Activated CD4-positive, alpha-beta T cell treated with anti-CD3 and anti-CD28 coated beads, Interleukin-2, amount 50 U/mL, for 48 hours (primary cell): ENCODE measurements at regions not wholly inside any gene's neighbourhood (a gene's known extent, or its start where the extent isn't known, plus 50 kb on each side); places are given as distances from the start of the nearest gene placed in this dataset.
"Not testable (repeated sequence)": the region's sequence is repeated elsewhere in the genome, so short reads cannot be mapped to it uniquely, and the experiment has no call there.

Experiments
- DNase-seq, 2 experiments: peaks; one replicate each; pipeline ENCODE4 v3.0.0-alpha.2; 2020

DNA sequence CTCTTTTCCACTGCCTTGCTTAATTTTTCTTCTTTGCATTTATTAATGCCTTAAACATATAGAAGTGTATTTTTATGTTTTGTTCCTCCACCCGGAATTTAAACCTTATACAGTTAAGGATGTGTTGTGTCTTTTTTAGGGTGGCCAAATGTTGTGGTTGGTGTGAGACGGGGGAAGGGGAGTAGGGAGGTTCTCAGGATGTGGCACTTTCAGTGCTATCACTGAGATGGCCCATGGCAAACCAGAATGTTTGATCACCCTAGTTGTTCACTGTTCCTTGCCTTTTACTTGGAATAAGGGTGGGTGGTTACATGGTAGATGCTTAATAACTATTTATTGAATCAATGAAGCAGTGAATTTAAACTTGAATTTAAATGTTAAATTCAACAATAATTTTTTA, 216.0 kb upstream of the SLITRK1 start:
- DNase-seq = no peak

DNA sequence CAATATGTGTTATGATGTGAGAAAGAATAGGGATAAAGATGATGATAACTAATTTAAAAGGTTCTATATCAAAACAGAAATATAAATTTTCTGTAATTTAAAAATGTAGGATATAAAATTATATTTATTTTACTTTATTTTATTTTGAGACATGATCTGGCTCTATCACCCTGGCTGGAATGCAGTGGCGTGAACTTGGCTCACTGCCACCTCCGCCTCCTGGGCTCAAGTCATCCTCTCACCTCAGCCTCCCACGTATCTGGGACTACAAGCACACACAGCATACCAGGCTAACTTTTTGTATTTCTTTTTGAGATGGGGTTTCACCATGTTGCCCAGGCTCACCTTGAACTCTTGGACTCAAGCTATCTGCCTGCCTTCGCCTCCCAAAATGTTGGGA, 214.9 kb upstream of the SLITRK1 start:
- DNase-seq = no peak

DNA sequence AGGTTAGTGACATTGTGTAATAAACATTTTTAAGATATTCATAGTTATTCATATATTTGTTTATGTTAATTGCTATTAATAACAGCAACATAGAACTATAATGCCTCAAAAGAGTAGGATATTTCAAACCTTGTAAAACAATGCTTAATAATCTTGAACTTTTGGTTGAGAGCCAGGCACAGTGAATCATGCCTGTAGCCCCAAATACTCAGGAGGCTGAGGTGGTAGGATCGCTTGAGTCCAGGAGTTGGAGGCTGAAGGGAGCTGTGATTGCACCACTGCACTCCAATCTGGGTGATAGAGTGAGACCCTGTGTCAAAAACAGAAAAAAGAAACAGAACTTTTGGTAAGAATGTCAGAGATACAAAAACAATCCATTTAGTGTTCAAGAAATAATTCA, 213.9 kb upstream of the SLITRK1 start:
- no peak for DNase-seq

DNA sequence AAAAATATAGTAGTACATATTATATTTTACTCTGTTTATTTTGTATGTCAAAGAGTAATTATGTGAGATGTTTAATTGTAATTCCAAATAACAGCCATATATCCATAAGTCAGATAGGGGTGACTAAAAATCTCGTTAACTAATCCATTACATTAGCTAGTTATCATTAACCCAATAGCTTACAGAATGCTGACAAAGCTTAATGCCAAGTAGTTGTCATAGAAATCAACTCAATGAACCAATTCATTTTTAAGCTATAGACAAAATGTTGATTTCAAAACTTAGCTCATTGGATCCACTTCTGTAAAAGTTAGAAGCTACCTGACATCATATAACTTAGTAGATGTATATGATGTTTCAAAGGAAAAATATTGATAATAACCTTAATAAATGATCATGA, 206.7 kb upstream of the SLITRK1 start:
- no peak for DNase-seq

DNA sequence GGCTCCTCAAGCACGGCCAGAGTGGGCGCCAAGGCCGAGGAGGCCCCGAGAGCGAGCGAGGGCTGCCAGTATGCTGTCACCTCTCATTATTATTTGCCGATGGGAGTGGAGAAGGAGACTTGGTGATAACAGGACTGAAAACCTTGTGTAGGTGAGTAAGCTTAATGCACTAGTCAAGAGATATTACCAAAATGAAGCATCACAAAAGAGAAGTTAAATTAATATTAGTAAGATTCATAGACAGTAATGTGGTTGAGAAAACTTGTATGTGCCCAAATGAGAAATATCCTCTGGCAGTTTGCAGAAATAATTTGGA, 204.5 kb upstream of the SLITRK1 start:
- DNase-seq = no peak

DNA sequence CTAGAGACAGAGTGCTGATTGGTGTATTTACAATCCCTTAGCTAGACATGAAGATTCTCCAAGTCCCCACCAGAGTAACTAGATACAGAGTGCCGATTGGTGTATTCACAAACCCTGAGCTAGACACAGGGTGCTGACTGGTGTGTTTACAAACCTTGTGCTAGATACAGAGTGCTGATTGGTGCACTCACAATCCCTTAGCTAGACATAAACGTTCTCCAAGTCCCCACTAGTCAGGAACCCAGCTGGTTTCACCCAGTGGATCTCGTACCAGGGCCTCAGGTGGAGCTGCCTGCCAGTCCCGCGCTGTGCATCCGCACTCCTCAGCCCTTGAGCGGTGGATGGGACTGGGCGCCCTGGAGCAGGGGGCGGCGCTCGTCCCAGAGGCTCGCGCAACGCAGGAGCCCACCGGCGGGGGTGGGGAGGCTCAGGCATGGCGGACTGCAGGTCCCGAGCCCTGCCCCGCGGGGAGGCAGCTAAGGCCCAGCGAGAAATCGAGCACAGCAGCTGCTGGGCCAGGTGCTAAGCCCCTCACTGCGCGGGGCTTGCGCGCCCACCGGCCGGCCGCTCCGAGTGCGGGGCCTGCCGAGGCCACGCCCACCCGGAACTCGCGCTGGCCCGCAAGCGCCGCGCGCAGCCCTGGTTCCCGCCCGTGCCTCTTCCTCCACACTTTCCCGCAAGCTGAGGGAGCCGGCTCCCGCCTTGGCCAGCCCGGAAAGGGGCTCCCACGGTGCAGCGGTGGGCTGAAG, 204.0 kb upstream of the SLITRK1 start:
- DNase-seq = not testable (repeated sequence)

DNA sequence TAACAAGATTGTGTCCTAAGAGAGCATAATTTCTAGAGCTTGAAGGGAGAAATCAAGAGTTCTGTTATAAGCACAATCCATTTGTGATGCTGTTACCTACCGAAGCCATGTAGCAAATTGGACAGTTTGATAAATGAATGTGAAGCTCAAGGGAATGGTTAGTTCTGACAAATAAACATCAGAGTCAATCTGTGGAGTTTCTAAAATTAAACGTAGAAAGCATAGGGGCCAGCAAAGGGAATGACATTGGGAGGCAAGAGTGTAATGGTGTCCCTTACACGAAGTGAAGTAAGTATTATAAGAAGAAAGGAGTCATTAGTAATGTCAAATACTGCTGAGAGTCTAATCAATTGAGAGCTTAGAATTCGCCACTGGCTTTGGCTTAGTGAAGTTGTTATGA, 200.2 kb upstream of the SLITRK1 start:
- DNase-seq = no peak

DNA sequence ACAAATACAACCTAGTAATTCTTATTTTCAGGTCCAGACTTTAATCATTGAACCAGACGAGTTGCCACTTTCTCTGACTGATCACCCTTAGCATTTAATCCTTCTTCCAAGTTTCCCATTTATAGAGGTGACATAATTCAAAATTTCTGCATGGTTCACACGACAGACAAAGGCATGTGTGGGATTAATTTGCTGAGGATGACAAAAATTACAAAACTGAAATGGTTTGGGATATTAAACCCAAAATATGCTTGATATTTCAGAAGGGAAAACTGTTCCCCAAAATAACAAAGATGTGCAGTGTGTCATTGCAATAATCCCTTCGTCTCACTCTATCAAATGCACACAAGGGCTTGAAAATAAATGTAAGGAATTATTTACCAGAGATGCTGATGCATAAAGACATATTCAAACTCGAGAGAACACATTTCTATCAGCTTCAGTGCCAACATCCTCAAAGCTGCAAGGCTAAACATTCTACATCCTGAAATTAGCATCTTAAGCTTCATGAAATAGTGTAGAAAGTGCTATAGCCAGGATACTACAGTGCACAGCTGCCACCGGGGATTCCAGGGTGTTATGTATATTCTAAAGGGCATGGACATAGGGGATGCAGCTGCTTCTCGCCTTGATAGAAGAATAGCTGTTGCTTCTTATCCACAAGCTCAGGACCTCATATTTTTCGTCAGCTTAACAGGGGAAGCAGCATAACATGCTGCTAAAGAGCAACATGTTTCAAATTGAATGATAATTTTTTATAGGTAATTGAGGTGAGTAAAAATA, 198.7 kb upstream of the SLITRK1 start:
- DNase-seq = no peak

DNA sequence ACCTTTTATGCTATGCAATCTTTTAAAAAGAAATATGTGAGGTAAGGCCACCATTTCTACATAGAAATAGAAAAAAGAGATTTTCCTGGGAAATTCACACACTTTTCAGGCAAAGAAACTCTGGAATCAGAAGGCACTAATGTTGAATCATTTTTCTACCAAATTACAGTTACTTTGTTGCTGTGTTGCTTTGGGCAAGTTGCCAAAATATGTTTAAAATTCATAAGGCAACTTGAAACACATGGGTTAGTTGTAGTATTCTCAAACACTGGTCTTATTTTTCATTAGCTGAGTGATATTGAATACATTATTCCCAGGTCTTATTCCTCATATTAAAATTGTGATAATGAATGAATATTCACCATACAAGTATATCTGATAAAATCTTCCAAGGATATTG, 195.0 kb upstream of the SLITRK1 start:
- DNase-seq = no peak

DNA sequence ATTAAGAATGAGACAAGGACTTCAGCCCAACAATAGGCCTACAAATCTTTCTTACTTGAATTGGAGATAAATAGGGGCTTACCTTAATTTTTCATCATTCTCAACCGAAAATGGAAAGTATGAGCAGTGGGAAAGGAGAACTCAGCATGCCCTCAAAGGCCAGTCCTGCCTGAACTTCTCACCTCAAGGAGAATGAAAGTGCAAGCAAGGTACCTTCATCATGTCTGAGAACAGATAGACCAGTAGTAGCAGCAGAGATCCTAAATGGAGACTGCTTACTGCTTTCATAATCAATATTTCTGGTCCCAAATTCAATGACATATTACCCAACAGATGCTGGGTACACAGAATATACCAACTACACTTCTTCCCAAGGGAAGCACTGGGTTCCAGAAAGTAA, 194.0 kb upstream of the SLITRK1 start:
- DNase-seq = no peak

DNA sequence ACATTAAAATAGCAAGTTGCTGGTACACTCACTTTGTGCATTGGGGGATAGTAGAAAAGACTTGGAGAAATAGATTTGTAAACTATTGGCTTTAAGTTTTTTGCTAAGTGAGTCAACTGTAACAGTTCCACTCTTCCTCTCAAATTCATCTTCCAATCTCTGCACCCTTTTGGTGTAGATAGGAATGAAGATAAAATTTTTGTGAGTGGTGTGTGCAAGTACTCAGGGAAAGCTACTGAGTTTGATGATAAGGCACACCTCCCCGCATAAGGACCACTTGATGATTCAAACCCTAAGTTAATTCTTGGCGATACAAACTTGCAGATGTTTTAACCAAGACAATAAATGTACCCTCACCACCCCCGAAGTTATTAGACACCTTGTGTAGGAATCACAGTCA, 168.3 kb upstream of the SLITRK1 start:
- no peak for DNase-seq

DNA sequence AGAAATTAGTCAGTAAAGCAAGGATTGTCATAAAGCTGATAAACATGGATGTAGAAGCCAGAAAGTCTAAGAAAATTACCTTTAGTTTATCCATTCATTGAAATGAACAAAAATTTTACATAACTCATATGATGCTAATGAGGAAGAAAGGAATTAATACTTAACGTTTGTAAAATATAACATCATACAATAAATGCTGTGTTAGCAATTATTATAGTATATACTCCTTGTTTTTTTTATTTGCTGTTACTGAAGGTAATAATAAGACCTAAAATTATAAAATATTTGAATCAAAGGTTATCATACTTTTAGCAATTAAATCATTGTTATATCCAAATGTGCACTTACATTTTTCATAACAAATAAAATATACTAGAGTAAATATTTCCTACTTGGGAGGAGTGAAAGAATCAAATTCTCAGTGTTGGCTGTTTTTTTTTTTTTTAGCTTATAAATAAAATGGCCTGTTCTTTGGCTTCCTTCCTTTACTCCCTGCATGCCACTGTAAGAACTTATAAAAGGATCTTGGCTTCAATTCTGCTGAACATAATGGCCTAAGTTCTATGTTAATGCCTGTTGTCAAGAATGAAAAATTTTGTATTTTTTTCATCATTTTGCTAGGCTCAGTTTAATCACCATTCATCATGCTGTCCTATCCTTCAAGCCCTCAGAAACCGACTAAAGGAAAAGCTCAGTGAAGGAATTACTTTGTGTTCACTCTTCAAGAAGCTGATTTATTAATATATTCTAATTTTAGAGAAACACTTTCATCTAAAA, 167.4 kb upstream of the SLITRK1 start:
- DNase-seq = no peak

DNA sequence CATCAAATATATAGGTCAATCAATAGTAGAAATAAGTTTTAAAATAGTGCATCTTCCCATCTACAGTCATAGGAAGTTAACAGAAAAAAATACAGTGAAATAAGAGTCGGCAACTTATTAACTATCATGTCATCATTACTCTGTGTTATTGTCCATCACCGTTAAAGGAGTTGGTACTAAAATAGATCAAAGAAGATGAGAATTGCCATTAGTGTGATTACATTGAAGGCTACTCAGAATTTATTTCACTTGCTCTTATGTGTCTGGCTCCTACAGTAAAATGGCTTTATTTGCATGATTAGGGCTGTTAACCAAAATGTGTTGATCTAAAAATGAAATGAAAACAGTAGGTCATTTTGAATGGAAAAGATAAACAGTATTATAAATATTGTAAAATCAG, 162.5 kb upstream of the SLITRK1 start:
- DNase-seq = no peak

DNA sequence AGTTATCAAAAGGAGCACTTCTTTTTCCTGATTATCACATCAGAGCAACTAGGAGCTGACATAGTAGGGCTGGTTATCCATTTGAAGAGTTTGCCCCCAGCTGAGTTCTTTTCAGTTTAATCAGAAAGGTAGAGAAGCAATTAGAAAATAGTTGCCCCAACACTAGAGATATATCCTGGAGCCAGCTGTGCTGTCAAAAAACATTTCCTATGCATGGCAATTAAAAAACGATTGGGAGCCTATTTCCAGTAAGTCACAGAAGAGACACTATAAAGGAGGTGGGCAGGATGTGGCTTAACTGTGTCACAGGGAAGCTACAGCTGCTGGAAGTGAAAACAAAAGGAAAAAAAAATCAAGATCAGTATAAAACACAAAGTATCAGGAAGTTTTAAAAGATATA, 155.7 kb upstream of the SLITRK1 start:
- no peak for DNase-seq

DNA sequence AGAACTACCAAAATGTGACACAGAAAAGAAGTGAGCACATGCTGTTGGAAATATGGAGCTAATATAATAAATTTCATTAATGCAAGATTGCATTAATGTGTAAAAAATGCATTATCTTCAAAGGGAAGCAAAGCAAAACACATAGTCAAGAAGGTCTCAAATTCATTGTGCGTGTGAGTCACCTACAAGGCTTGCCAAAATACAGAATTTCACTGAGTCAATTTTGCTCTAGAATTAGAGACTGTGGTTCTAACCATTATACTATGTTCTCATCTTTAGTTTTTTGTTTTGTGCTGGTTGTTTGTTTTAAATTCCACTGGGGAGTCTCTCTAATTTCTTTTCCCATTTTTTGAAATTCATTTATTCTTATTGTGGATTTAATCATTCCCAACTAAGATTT, 149.8 kb upstream of the SLITRK1 start:
- DNase-seq = no peak

DNA sequence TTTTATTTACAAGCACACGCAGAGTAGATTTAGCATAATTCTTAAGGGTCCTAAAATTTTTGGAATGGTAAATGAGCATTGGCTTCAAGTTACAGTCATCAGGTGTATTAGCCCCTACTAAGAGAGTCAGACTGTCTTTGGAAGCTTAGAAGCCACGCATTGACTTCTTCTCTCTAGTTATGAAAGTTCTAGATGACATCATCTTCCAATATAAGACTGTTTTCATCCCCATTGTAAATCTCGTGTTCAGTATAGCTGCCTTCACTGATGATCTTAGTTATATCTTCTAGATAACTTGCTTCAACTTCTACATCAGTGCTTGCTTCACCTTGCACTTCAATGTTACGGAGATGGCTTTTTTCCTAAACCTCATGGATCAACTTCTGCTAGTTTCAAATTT, 148.8 kb upstream of the SLITRK1 start:
- no peak for DNase-seq

DNA sequence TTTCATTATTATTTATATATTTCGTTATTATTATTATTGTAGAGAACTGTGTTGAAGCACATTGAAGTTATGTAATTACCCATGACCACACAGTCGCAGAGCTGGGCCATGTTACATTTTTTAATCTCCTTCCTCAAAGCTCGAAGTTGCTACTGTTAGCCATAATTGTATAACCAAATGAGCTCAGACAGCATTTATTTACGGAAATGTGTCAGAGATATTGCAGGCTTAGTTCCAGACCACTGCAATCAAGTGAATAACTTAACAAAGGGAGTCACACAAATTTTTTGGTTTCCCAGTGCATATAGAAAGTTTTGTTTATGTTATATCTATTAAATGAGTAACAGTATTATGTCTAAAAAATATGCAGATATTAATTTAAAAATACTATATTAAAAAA, 147.1 kb upstream of the SLITRK1 start:
- DNase-seq = no peak

DNA sequence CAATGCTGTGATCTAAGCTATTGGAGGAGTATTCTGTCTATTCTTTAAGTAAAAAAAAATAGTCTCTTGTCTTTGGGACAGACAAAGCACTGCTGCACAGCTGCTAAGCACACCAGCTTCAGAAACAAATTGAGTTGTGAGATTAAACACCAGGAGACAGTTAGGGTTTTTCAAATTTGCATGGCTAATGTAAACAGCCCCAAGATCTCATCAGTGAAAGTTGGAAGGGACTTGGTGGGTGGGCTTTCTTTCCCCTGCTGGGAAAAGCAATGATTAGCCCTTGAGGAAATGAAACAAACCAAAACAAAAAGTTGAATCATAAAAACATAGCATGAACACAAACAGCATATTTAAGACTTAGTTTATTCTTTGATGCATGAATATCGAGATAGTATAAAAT, 143.6 kb upstream of the SLITRK1 start:
- DNase-seq = no peak

DNA sequence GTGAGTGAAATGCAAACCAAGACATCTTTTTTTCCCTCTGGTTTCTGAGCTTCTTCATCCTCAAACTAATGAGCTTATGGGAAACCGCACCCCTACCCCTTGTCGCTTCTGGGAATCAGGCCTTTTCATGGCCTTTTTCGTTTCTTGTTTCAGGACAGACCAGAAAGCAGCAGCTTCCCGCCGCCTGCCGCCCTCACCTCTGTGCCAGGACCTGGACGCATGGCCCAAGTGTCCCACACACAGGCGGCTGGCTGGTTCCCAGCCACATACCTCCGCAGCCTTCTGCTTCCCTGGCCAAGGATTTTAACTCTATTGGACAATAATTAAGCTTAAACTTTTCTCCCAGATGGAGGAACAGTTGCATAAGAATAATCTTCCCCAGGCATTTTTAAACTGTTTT, 114.1 kb upstream of the SLITRK1 start:
- no peak for DNase-seq

DNA sequence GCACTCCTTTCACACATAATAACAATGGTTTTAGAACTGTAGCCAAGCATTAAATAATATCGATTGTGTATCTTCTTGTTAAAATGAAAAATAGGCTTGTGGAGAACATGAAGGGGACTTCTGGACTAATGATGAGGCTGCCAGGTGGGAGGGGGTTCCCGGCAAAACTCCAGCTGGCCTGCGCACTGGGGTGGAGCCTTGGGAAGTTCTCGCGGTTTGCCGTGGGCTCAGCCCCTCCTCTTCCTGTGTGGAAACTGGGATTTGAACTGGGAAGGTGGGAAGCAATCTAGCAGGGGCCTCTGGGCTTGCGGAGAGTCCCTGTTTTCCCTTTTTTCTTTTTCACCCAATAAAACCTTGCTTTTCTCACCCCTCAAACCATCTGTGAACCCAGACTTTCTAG, 113.7 kb upstream of the SLITRK1 start:
- no peak for DNase-seq

DNA sequence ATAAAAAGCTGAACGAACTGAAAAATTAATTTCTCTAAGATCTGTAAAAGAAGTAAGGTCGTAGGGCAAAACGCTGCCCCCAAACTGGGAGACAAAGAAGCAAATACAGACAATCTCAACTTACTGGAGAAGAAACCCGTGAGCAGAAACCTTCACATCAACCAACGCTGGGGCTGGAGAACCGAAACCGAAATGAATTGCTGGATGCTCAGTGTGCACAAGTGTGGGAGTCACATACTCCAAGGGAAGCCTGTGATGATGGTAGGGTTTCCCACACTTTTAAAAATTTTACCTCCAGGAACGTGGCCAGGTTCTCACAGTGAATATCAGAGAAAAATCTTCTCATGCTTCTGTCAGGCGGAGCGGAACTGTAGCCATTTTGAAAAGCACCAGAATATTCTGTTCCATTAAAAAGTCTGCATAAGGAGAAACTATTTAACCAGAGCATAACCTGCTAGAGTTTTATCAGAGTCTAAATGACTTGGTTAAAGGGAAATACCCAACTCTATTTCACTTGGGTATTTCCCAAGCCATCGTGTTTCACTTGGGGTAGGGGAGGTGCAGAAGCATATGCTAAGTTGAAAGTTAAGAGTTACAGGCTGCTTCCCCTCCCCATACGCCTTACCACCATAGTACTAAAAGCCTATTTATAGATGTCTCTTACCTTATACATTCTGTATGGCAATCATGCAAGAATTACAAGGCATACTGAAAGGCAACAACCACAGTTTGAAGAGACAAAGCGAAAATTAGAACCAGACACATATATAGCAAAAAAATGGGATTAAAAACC, 110.5 kb upstream of the SLITRK1 start:
- DNase-seq = no peak

DNA sequence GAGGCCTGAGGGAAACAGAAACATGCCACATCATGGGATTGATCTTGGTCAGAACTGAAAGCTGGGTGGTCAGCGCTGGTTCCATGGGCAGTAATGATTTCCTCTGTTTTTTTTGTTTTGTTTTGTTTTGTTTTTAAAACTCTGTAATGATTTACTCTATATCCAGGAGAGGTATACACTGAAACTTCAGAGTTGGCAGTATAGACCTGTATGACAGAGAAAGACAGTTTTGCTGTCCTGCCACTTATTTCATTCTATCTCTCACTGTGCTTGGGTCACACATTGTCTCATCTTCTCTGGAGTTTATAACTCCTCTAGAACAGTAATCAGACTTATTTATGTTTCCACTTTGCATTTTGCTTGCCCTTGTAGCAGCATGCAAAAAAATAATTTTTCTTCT, 105.1 kb upstream of the SLITRK1 start:
- DNase-seq = no peak

DNA sequence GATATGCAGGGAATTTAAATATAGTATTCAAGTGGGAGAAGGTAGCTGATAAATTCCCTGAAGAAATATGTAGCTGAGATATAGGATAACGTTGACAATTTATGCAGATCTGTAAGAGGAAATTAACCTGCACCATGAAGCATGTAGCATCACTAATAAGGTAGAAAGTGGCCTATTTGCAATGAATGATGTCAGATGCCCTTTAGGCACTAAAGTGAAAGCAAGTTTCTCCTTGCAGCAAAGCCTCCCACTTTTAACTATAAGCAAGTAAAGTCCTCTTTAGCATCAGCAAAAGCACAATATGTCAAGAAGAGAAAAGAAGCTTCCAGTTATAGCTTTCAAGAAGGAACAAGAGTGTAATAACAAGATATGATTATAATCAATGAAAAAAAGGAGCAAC, 102.5 kb upstream of the SLITRK1 start:
- DNase-seq = no peak
